HUES48 (cell line): ENCODE measurements at regions not wholly inside any gene's neighbourhood (a gene's known extent, or its start where the extent isn't known, plus 50 kb on each side); places are given as distances from the start of the nearest gene placed in this dataset.

Experiments used
- H3K27ac ChIP-seq: one replicate; pipeline ENCODE4 v1.7.0; 2013; ENCODE audit warnings: low read depth, low read length, inconsistent platforms
- H3K27me3 ChIP-seq: 2 replicates; pipeline ENCODE4 v1.6.1; 2013; ENCODE audit warnings: mild to moderate bottlenecking, low read length; ENCODE audit not compliant: control insufficient read depth, insufficient read depth
- H3K36me3 ChIP-seq: 2 replicates; pipeline ENCODE4 v1.6.1; 2013; ENCODE audit warnings: low read length; ENCODE audit not compliant: control insufficient read depth, insufficient read depth
- H3K4me1 ChIP-seq: 2 replicates; pipeline ENCODE4 v1.6.1; 2013; ENCODE audit warnings: mild to moderate bottlenecking, low read length; ENCODE audit not compliant: control insufficient read depth, insufficient read depth
- H3K4me3 ChIP-seq: 2 replicates; pipeline ENCODE4 v1.5.1; 2013; ENCODE audit warnings: mild to moderate bottlenecking, low read depth, low read length
- H3K9ac ChIP-seq: 2 replicates; pipeline ENCODE4 v1.6.1; 2013; ENCODE audit warnings: mild to moderate bottlenecking, low read depth, low read length, moderate library complexity
- H3K9me3 ChIP-seq: 2 replicates; pipeline ENCODE4 v1.6.1; 2013; ENCODE audit warnings: low read length; ENCODE audit not compliant: control insufficient read depth, insufficient read depth

DNA sequence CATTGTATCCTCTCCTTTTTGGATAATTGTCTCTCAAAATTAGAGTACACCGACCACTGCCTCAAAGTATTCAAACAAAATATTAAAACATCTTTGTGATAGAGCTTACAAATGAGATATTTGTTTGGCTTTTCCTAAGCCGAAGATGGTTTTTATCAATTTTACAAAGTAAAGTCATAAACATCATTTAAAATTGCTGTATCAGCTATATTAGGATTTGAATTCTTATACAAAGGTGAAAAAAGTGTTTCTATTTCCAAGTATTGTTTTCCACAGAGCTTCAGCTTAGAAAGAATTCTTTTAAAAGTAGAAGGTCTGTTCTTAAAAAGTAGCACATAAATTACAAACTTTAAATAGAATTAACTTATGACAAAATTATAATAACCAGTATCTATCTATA is 116.6 kb upstream of the IFNE start:
- no peak overlapping the region for H3K27ac ChIP-seq
- H3K4me1 ChIP-seq, result no peaks in the 10 kb centered on the region

GRCh38 chr9:21605489-21605931 is 123.4 kb upstream of the IFNE start:
- no peak overlapping the region for H3K4me3 ChIP-seq
- no peaks in the 10 kb centered on the region for H3K36me3 ChIP-seq
- no peaks in the 10 kb centered on the region for H3K27me3 ChIP-seq
- H3K9me3 ChIP-seq, result no peaks in the 10 kb centered on the region
- H3K4me1 ChIP-seq, result no peaks in the 10 kb centered on the region
- no peak overlapping the region for H3K27ac ChIP-seq
- H3K9ac ChIP-seq, result no peak overlapping the region

More for the DNA sequence above, 116.6 kb upstream of the IFNE start:
- H3K27me3 ChIP-seq, result no peaks in the 10 kb centered on the region
- no peaks in the 10 kb centered on the region for H3K9me3 ChIP-seq
- no peaks in the 10 kb centered on the region for H3K36me3 ChIP-seq
- no peak overlapping the region for H3K4me3 ChIP-seq
- no peak overlapping the region for H3K9ac ChIP-seq

DNA sequence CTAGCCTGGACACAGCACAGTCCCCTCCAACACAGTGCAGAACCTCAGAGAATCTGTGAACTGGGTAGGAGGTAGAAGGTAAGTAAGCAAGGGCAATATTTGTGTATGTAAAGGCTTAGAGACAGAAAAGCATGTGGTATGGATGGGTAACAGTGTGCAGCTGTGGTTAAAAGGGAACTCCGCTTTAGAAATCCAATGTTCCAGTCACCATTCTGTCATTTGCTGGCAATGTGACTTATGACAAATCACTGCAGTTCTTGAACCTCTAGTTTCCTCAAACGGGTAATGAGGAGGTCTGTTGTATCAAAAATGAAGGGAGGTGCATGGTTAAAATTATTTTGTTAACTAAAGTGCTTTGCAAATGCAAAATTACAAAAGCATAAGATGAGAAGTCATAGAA is 125.5 kb upstream of the IFNE start:
- no peak overlapping the region for H3K27ac ChIP-seq
- no peak overlapping the region for H3K4me3 ChIP-seq
- no peaks in the 10 kb centered on the region for H3K4me1 ChIP-seq
- H3K36me3 ChIP-seq, result no peaks in the 10 kb centered on the region
- no peaks in the 10 kb centered on the region for H3K27me3 ChIP-seq
- no peak overlapping the region for H3K9ac ChIP-seq
- no peaks in the 10 kb centered on the region for H3K9me3 ChIP-seq

DNA sequence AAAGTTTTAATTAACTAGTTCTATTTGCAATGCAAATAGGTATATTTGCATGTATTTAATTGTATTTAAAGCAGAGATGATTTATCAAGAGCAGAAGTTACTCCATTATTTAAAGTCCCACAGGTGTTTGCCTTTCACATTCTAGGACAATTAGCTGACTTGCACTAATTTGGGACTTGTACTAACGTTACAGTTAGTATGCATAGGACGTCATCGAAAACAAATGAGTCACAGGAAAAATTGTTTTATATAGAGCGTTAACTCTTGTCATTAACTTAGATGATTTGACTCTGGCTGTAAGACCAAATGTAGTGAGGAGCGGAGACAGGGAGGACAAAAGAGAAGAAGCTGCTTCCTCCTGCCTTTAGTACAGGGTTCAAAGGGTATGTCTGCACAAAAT is 126.1 kb upstream of the IFNE start:
- Histone ChIP-seq H3K4me3 (no peak overlapping the region), H3K27ac (no peak overlapping the region), H3K9ac (no peak overlapping the region), H3K27me3 (no peaks in the 10 kb centered on the region), H3K36me3 (no peaks in the 10 kb centered on the region), H3K4me1 (no peaks in the 10 kb centered on the region), H3K9me3 (no peaks in the 10 kb centered on the region)

DNA sequence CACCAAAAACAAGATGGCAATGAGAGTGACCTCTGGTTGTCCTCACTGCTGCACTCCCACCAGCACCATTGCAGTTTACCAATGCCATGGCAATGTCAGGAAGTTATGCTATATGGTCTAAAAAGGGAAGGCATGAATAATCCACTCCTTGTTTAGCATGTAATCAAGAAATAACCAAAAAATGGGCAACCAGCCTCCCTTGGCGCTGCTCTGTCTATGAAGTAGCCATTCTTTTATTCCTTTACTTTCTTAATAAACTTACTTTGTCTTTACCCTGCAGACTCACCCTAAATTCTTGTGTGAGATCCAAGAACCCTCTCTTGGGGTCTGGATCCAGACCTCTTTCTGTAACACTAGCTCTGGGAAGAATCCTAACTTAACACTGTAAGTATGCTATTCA is 127.4 kb upstream of the IFNE start:
- H3K27ac ChIP-seq, result no peak overlapping the region
- H3K9me3 ChIP-seq, result no peaks in the 10 kb centered on the region
- H3K36me3 ChIP-seq, result no peaks in the 10 kb centered on the region
- H3K4me3 ChIP-seq, result no peak overlapping the region
- peaks cover 1% of the 10 kb centered on the region; the same call in 1 of the 2 replicates for H3K4me1 ChIP-seq
- H3K9ac ChIP-seq, result no peak overlapping the region
- no peaks in the 10 kb centered on the region for H3K27me3 ChIP-seq

GRCh38 chr9:21611891-21612290 is 129.8 kb upstream of the IFNE start:
- H3K27me3 ChIP-seq, result no peaks in the 10 kb centered on the region
- no peak overlapping the region for H3K9ac ChIP-seq
- no peaks in the 10 kb centered on the region for H3K9me3 ChIP-seq
- H3K4me1 ChIP-seq, result peaks cover 14% of the 10 kb centered on the region
- no peaks in the 10 kb centered on the region for H3K36me3 ChIP-seq
- H3K4me3 ChIP-seq, result no peak overlapping the region
- no peak overlapping the region for H3K27ac ChIP-seq

GRCh38 chr9:21615018-21615417 is 132.9 kb upstream of the IFNE start:
- no peaks in the 10 kb centered on the region for H3K9me3 ChIP-seq
- H3K27me3 ChIP-seq, result no peaks in the 10 kb centered on the region
- peaks cover 14% of the 10 kb centered on the region for H3K4me1 ChIP-seq
- peak overlapping the region; percentile 17 for H3K27ac ChIP-seq
- H3K9ac ChIP-seq, result no peak overlapping the region
- no peaks in the 10 kb centered on the region for H3K36me3 ChIP-seq
- H3K4me3 ChIP-seq, result no peak overlapping the region

DNA sequence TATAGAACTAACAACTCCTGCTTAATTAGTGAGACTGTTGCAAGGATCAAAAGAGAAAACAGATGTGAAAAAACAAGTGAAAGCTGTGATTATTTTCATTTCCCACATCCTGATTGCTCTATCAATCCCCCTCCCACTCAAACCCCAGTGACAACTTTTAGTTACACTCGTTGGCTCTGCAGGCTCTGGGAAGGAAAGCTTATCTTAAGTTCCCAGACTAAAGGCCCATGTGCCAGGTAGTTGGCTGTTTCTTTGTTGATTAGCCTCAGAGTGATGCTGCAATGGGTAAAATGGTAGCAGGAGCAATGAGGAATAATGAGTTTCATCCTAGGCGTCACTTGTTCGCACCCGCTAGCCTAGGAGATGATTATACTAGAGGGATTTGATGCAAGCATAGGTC is 133.3 kb upstream of the IFNE start:
- Histone ChIP-seq H3K4me1 (peaks cover 14% of the 10 kb centered on the region), H3K36me3 (no peaks in the 10 kb centered on the region), H3K27me3 (no peaks in the 10 kb centered on the region), H3K9ac (no peak overlapping the region), H3K27ac (peak overlapping the region; percentile 17), H3K9me3 (no peaks in the 10 kb centered on the region), H3K4me3 (no peak overlapping the region)

DNA sequence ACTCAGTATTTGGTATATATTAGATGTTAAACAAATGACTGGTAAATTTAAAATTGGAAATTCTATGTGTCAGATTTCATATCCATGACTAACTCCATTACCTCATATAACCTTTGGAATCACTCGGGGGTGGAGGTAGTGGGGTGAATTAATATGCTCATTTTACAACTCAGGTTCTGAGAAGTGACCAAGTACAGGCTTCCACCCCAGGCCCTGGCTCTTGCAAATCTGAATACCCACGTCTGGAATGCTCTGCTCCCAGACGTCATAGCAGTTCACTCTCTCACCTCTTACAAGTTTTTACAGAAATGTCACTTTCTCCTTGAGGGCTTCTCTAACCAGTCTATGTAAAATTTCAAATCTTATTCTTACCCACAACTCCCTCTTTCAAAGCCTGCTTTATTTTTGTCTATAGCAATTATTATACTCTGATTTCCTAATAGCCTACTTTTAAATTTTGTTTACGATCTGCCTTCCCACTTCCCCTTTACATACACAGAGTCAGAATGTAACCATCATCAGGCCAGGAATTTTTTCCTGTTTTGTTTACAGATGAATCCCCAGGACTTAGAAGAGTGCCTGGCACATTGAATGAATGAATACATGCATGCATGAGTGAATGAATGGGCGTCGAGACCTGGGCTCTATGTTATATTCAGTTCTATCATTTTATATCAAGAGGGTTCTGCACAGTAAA is 134.1 kb upstream of the IFNE start:
- Histone ChIP-seq H3K27ac (no peak overlapping the region), H3K9me3 (no peaks in the 10 kb centered on the region), H3K4me3 (no peak overlapping the region), H3K9ac (no peak overlapping the region), H3K27me3 (no peaks in the 10 kb centered on the region), H3K4me1 (peaks cover 14% of the 10 kb centered on the region), H3K36me3 (no peaks in the 10 kb centered on the region)

DNA sequence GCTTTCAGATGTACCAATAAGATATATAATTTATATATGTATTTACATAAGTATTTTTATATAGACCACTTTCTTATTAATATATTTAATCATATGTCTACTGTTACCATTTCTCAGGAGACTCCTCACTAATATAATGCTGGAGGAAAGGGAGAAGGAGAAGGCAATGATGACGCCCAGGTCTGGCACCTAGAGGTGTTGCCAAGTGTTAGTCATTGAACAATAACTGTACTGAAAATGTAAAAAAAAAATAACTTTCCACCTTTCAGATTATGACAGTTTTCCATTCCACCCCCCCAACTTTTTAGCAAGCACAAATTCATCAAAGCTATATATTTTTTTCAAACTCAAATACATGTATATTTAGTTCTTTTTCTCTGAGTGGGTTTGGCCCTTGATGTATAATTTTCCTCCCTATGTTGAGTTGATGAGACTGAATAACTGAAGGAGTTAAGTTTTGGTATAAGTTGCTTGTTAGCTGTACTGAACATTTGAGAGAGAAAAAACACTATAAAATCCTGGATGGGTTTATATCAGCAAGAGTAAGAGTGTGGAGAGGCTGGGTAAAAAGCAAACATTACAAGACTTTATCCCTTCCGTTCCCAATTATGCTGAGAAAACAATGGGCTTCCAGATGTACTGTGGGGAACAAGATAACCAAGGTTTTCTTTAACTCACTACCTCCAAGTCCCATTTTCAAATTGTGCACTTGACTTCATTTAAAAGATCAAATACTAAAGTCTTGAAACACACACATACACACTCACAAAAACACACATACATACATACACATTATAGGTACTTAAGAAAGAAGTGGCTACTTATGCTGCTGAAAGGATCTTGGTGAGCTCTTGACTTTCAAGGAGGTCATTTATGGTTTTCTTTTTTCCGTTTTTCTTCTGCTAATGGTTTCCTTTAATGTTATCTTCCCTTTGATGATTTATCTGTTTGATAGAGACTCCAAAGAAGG is 142.8 kb upstream of the IFNE start:
- H3K4me1 ChIP-seq, result no peaks in the 10 kb centered on the region
- H3K36me3 ChIP-seq, result no peaks in the 10 kb centered on the region
- H3K4me3 ChIP-seq, result no peak overlapping the region
- no peak overlapping the region for H3K27ac ChIP-seq
- no peaks in the 10 kb centered on the region for H3K27me3 ChIP-seq
- no peak overlapping the region for H3K9ac ChIP-seq
- no peaks in the 10 kb centered on the region for H3K9me3 ChIP-seq

DNA sequence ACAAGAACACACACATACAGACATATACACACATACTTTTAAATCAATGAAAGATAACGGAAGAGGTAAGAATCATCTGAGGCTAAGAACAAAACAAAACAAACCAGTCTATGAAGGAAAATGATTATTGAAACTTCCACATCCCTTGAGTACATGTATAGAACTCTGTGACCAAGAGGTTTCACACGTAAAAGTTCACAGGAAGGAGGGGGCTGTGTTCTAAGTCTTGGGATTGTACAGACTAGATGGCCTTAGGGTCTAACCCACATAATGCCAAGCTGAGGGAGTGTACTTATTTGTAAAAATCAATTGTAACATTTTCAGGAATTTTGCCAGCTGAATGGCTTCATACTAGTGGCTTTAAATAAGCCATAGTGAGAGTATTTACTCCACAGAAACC is 144.4 kb upstream of the IFNE start:
- H3K36me3 ChIP-seq, result no peaks in the 10 kb centered on the region
- H3K9me3 ChIP-seq, result no peaks in the 10 kb centered on the region
- H3K4me3 ChIP-seq, result no peak overlapping the region
- no peak overlapping the region for H3K27ac ChIP-seq
- no peak overlapping the region for H3K9ac ChIP-seq
- H3K27me3 ChIP-seq, result no peaks in the 10 kb centered on the region
- H3K4me1 ChIP-seq, result no peaks in the 10 kb centered on the region
